Testis (tissue), 2 donors: ENCODE measurements at regions not wholly inside any gene's neighbourhood (a gene's known extent, or its start where the extent isn't known, plus 50 kb on each side); places are given as distances from the start of the nearest gene placed in this dataset.

ENCODE experiments used
- POLR2A ChIP-seq: fragments of 450-650 bp; IDR thresholded peaks from one replicate; pipeline ENCODE4 v1.6.1; 2017; ENCODE audit warnings: antibody characterized with exemption, mild to moderate bottlenecking, moderate library complexity
- TF ChIP-seq, protein P1 (sequence below), 3 experiments: fragments of 450-650 bp in 2 of 3; fragments of 200-600 bp in 1 of 3; sonication (generic) in 1 of 3; IDR thresholded peaks; one replicate each; pipeline ENCODE4 v1.5.1; 2016 to 2019; ENCODE audit warnings: antibody characterized with exemption in 3 of 3, mild to moderate bottlenecking in 2 of 3, moderate library complexity in 1 of 3

GRCh38 chr5:58188262-58188651, 271.6 kb downstream of the PLK2 start:
- TF ChIP-seq, protein P1, sequence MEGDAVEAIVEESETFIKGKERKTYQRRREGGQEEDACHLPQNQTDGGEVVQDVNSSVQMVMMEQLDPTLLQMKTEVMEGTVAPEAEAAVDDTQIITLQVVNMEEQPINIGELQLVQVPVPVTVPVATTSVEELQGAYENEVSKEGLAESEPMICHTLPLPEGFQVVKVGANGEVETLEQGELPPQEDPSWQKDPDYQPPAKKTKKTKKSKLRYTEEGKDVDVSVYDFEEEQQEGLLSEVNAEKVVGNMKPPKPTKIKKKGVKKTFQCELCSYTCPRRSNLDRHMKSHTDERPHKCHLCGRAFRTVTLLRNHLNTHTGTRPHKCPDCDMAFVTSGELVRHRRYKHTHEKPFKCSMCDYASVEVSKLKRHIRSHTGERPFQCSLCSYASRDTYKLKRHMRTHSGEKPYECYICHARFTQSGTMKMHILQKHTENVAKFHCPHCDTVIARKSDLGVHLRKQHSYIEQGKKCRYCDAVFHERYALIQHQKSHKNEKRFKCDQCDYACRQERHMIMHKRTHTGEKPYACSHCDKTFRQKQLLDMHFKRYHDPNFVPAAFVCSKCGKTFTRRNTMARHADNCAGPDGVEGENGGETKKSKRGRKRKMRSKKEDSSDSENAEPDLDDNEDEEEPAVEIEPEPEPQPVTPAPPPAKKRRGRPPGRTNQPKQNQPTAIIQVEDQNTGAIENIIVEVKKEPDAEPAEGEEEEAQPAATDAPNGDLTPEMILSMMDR (IDR thresholded peaks at IDR 0.05), result no peak
- TF ChIP-seq POLR2A, result no peak
